ENCODE measurements at regions not wholly inside any gene's neighbourhood (a gene's known extent, or its start where the extent isn't known, plus 50 kb on each side); places are given as distances from the start of the nearest gene placed in this dataset.
A peak's percentile ranks its signal among the peaks of the same experiment; 100 is the strongest.

- TF ChIP-seq, protein P1, sequence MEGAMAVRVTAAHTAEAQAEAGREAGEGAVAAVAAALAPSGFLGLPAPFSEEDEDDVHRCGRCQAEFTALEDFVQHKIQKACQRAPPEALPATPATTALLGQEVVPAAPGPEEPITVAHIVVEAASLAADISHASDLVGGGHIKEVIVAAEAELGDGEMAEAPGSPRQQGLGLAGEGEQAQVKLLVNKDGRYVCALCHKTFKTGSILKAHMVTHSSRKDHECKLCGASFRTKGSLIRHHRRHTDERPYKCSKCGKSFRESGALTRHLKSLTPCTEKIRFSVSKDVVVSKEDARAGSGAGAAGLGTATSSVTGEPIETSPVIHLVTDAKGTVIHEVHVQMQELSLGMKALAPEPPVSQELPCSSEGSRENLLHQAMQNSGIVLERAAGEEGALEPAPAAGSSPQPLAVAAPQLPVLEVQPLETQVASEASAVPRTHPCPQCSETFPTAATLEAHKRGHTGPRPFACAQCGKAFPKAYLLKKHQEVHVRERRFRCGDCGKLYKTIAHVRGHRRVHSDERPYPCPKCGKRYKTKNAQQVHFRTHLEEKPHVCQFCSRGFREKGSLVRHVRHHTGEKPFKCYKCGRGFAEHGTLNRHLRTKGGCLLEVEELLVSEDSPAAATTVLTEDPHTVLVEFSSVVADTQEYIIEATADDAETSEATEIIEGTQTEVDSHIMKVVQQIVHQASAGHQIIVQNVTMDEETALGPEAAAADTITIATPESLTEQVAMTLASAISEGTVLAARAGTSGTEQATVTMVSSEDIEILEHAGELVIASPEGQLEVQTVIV (CRISPR knock-in tag; IDR thresholded peaks at IDR 0.05; ENCODE audit: borderline replicate concordance): no peak
- TF ChIP-seq, protein P2, sequence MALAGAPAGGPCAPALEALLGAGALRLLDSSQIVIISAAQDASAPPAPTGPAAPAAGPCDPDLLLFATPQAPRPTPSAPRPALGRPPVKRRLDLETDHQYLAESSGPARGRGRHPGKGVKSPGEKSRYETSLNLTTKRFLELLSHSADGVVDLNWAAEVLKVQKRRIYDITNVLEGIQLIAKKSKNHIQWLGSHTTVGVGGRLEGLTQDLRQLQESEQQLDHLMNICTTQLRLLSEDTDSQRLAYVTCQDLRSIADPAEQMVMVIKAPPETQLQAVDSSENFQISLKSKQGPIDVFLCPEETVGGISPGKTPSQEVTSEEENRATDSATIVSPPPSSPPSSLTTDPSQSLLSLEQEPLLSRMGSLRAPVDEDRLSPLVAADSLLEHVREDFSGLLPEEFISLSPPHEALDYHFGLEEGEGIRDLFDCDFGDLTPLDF (CRISPR knock-in tag; IDR thresholded peaks at IDR 0.05): no peak
- no peak for TF ChIP-seq TAF7 (tag; IDR thresholded peaks at IDR 0.05)
- TF ChIP-seq, protein P3, sequence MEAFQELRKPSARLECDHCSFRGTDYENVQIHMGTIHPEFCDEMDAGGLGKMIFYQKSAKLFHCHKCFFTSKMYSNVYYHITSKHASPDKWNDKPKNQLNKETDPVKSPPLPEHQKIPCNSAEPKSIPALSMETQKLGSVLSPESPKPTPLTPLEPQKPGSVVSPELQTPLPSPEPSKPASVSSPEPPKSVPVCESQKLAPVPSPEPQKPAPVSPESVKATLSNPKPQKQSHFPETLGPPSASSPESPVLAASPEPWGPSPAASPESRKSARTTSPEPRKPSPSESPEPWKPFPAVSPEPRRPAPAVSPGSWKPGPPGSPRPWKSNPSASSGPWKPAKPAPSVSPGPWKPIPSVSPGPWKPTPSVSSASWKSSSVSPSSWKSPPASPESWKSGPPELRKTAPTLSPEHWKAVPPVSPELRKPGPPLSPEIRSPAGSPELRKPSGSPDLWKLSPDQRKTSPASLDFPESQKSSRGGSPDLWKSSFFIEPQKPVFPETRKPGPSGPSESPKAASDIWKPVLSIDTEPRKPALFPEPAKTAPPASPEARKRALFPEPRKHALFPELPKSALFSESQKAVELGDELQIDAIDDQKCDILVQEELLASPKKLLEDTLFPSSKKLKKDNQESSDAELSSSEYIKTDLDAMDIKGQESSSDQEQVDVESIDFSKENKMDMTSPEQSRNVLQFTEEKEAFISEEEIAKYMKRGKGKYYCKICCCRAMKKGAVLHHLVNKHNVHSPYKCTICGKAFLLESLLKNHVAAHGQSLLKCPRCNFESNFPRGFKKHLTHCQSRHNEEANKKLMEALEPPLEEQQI (IDR thresholded peaks at IDR 0.05): no peak
- TF ChIP-seq SUPT5H (IDR thresholded peaks at IDR 0.05): no peak
- no peak for TF ChIP-seq ZNF584 (CRISPR knock-in tag; IDR thresholded peaks at IDR 0.05; ENCODE audit: low read depth)
- TF ChIP-seq TRIM24 (IDR thresholded peaks at IDR 0.05): peak in 1 of 2 experiments; percentile 43; a peak in 1 of 4 replicates
- no peak for TF ChIP-seq EP300 (IDR thresholded peaks at IDR 0.05; ENCODE audit: low read length)
- TF ChIP-seq ZNF766 (CRISPR knock-in tag; conservative IDR thresholded peaks at IDR 0.05): no peak
- no peak for TF ChIP-seq ZNF3 (CRISPR knock-in tag; IDR thresholded peaks at IDR 0.05)
- TF ChIP-seq, protein P4, sequence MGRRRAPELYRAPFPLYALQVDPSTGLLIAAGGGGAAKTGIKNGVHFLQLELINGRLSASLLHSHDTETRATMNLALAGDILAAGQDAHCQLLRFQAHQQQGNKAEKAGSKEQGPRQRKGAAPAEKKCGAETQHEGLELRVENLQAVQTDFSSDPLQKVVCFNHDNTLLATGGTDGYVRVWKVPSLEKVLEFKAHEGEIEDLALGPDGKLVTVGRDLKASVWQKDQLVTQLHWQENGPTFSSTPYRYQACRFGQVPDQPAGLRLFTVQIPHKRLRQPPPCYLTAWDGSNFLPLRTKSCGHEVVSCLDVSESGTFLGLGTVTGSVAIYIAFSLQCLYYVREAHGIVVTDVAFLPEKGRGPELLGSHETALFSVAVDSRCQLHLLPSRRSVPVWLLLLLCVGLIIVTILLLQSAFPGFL (CRISPR knock-in tag; IDR thresholded peaks at IDR 0.05): no peak
Measured at GRCh38 chr1:59193443-59194093, 103.3 kb upstream of the FGGY start (continued).
